Body of pancreas (tissue), 4 donors: ENCODE measurements at regions not wholly inside any gene's neighbourhood (a gene's known extent, or its start where the extent isn't known, plus 50 kb on each side); places are given as distances from the start of the nearest gene placed in this dataset.

Experiments
- CTCF ChIP-seq, 7 experiments: fragments of 450-650 bp in 4 of 7; fragments of 200-600 bp in 3 of 7; sonication (generic) in 3 of 7; IDR thresholded peaks; one replicate each; pipeline ENCODE4 v1.5.1; 2016 to 2019; ENCODE audit warnings: antibody characterized with exemption in 7 of 7
- POLR2A ChIP-seq, 3 donors: fragments of 450-650 bp; IDR thresholded peaks; one replicate each; pipeline ENCODE4 v1.6.1; 2016; ENCODE audit warnings: antibody characterized with exemption in 3 of 3, mild to moderate bottlenecking in 2 of 3

- no peak for TF ChIP-seq CTCF (IDR thresholded peaks at IDR 0.05)
- TF ChIP-seq POLR2A (IDR thresholded peaks at IDR 0.05), result no peak
These were observed 721.3 kb upstream of the NCAM2 start for GRCh38 chr21:20276954-20277353.
